OCI-LY3 (cell line): ENCODE measurements at regions not wholly inside any gene's neighbourhood (a gene's known extent, or its start where the extent isn't known, plus 50 kb on each side); places are given as distances from the start of the nearest gene placed in this dataset.

Experiments
- CTCF ChIP-seq: fragments of 200-600, 300-600 bp; sonication (generic); IDR thresholded peaks from 2 replicates; pipeline ENCODE4 v1.5.1; 2014; ENCODE audit warnings: antibody characterized with exemption, low read length, low read depth
- EZH2phosphoT487 ChIP-seq: fragments of 200-600 bp; shearing (Covaris generic); IDR thresholded peaks from 2 replicates; pipeline ENCODE4 v1.6.1; 2018; ENCODE audit warnings: antibody characterized with exemption, mixed run types, low read depth

DNA sequence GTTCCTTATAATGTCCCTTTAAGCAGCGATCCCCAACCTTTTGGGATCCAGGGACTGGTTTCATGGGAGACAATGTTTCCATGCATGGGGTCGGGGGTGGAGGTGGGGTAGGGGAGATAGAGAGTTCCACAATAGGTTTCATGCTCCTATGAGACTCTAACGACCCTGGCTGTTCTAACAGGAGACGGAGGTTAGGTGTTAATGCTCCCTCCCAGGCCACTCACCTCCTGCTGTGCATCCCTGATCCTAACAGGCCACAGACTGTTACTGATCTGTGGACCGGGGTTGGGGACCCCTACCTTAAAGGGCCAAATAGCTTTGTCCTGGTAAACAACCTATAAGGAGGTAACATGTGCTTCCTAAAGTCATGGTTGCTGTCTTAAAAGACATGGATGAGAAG is 602.5 kb upstream of the RGMB start:
- no peak for TF ChIP-seq CTCF
- no peak for TF ChIP-seq EZH2phosphoT487
